ENCODE measurements at regions not wholly inside any gene's neighbourhood (a gene's known extent, or its start where the extent isn't known, plus 50 kb on each side); places are given as distances from the start of the nearest gene placed in this dataset.

DNA sequence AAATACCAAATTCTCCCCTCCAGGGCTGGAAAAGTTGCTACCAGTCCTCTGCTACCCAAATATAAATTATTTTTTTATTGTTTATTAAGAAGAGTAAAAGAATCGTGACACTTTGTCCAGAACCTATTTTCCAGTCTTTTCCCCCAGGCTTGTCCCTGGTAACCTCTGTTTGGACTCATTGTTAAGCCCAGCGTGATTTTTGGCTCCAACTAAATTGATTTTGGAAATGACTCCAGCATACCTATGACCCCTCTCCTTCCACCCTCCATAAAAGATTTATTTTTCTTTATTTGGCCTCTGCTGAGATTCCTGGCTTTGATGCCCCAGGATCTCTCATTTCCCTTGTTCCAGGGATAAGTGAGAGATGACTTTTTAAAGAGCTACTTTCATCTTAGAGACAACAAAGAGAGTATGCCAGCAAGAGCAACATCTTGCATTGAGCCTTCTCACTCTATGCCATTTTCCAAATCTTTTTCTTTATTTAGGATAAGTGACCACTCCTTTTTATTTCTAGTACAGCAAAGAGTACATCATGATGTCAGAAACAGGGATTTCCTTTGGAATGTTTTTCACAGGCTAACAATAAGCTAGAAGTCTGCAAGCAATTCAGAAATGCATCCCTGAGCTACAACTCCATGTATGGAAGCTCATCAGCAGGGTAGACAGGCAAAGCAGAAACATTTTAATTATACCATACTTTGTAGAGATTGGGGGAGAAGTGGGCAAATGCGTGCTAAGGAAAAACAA is 75.8 kb downstream of the DAD1 start:
- DNase-seq (ENCODE audit: extremely low read depth, low read depth, low spot score) = no peak

DNA sequence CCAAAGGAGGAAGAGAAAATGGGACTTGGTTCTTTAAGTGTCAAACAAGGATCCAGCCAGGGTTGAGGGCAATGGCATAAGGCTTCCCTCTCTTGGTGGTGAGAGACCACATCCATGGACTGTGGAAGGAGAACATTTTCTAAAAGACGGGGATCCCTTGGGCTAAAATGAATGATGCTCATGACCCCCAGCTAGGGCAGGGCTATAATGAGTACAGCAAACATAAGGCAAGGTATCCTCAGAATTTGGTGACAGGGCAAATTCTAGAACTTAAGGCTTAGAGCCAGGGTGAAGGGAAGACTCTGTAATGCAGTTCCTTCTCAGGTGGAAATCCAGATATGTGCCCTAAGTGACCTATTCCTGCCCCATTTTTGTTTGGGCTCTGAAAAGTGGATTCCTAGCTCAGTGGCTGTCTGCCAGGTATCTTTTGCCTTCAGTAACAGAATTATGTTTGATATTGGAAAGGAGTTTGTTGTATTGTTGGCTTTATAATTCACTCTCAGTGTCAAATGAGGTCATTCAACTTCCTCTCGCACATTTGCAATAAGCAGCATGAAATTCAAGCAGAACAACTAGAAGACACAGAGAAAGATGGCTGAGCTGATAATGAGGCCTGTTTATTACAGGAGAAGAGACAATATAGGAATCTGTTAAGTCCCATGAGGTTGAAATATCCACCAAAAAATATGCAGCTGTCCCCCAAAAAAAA is 76.8 kb downstream of the DAD1 start:
- no peak for DNase-seq (ENCODE audit: extremely low read depth, low read depth, low spot score)

DNA sequence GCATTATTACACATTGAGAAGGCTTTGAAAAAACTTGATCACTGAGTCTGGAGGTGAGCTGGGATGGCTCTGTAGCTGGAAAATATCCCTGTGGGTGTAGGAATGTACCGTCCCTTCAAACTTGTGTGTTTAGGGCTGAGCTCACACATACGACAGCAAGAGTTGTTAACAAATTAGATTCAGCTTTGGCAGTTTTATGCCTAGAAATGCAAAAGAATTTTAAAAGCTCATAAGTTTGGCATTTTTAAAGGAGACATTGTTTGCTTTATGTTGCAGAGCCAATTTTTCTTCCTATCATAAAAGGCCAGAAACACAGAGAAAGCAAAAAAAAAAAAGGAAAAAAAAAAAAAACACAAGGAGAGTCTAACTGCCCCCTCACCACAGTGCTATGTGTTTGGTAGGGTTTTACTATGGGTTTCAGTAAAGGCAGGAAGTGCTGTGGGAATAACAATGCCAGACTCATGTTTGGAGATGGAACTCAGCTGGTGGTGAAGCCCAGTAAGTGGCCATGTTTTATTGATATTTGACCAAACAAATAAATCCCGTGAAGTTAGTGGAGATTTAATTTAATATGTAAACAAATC is 78.4 kb downstream of the DAD1 start:
- DNase-seq (ENCODE audit: extremely low read depth, low read depth, low spot score) = no peak

DNA sequence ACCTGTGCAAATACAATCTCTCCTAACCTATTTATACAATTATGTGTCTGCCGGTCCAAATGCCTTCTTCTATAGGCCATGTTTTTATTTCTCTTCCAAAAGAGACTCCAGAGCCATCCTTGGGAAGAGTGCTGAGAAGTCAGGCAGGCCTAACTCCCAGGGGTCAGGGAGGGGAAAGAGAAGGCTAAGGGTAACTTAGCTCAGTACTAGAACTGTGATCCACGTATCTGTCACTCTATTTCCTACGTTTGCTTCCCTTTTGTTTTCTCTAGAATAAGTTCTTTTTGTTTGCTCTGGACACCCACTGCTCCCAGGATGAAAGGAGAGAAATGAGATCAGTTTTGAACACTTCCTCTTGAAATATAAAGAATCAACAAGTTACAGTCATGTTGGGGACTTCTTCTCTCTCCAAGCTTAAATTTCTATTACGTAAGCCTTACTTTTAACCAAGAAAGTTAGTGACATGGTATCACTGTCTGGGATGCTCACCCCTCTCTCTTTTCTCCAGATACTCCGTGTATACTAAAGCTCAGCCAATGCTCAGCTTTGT is 79.2 kb downstream of the DAD1 start:
- no peak for DNase-seq (ENCODE audit: extremely low read depth, low read depth, low spot score)

DNA sequence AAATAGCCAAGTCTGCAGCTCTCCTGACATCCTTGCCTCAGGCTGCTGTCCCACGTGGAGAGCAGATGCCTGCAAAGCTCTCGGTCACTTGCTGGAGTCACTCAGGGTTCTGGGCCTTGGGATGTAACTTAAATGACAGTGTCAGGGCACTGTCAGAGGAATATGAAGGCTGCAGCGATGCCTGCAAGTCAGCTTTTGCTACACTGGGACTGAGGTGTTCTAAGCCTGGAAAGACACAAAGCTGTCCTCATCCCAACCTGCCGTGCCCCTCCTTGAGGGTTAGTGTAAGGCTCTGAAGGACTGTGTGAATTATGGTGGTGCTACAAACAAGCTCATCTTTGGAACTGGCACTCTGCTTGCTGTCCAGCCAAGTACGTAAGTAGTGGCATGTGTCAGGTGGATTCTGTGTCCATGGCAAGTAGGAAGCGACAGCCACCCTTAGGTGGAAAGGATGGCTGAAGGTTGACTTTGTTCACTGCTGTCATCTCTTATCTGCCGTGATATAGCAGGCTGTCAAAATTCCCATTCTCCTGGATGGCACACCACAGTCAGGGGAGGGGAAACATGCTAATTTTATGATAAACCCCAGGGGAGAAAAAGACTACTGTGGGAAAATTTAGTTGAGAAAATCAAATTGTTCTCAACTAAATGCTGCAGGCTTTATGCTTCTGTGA is 79.9 kb downstream of the DAD1 start:
- no peak for DNase-seq (ENCODE audit: extremely low read depth, low read depth, low spot score)

DNA sequence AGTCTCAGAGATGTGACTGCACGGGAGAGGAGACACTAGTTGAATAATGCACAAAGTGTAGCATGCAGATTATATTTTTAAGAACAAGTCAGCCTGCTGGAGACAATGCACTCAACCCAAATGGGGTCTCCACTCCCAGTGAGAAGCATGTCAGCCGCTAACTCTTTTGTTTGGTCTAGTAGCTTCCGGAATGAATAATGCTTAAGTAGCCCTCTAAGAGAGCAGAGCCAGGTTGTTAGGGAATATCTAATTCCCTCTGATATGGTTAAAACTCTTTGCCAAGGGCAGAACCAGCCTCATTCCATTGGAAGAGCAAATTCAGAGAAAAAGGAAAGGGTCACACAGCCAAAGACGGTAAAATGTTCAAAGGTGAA is 80.4 kb downstream of the DAD1 start:
- DNase-seq (ENCODE audit: extremely low read depth, low read depth, low spot score) = no peak

DNA sequence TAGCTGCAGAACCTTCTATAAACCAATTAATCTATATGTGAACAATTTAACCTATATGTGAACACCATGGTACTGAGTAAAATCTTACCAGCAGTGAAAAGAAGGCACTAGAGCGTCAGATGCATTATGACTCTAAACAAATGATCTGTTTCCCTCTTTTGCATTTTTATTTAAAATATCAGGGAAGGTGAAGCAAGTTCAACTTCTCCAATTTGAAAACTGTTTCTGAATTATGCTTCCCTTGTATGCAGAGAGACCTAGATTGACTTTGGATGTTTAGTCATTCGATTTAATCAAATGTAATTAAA is 80.9 kb downstream of the DAD1 start:
- DNase-seq (ENCODE audit: extremely low read depth, low read depth, low spot score) = no peak

DNA sequence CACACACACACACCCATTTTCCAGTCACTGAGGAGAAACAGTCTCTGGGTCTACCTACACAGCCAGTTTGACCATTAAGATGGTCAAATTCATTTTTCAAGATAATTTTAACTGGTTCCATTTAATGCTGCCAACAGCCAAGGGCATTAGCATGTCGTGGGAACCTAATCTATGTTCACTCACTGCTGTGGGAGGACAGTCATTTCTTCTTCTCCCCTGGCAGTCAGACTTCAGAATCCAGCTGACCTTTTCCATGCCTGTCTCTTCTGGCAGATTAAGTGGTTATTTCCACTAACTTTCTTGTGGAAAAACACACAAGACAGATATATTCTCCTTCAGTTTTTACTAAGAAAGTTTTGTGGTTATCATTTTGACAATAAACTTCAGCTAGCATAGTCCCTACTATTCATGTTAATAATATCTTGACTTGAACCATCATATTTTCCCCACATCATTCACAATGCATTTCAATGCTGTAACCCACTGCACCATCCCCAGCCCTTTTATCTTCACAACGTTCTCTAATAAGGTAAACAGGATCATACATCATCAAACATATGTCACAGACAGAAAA is 82.2 kb downstream of the DAD1 start:
- no peak for DNase-seq (ENCODE audit: extremely low read depth, low read depth, low spot score)

DNA sequence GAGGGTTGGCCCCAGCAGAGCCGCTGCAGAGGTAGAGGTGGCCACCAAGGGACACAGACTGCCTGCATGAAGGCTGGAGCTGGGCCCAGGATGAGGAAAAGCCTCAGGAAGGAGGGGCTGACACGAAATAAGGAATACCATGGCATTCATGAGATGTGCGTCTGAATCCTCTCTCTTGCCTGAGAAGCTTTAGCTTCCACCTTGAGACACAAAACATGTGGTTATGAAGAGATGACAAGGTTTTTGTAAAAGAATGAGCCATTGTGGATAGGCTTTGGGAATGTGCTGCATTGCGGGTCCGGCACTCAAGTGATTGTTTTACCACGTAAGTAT is 82.7 kb downstream of the DAD1 start:
- no peak for DNase-seq (ENCODE audit: extremely low read depth, low read depth, low spot score)

DNA sequence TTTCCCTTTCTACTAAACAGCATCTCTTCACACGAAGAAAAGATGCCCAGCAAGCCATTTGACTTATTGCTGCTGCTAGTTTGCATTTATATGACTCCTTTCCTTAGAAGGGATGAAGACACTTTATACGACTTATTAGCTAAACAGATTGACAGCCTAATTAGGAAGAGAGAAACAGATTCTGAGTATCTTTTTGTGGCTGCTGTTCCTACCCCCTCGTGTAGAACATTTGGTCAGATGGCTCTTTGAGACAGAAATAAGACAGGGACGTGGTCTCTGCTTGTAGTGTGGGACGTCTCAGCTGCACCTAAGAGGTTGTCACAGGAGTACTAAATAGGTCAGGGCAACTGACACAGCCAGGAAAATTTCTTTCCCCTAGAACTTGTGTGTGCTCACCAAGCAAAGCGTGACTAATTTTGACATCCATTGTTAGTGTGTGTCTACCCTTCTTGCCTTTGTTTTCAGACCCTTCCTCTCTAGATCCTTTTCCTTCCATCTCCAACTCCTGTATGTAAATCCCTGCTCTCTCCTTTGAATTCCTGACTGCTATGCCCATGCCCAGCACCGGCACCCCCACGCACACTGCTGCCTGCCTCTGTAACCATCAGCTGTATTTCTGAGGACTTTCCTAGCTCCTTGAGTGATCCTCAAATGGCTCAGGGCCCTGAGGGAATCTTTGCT is 83.2 kb downstream of the DAD1 start:
- DNase-seq (ENCODE audit: extremely low read depth, low read depth, low spot score) = no peak

DNA sequence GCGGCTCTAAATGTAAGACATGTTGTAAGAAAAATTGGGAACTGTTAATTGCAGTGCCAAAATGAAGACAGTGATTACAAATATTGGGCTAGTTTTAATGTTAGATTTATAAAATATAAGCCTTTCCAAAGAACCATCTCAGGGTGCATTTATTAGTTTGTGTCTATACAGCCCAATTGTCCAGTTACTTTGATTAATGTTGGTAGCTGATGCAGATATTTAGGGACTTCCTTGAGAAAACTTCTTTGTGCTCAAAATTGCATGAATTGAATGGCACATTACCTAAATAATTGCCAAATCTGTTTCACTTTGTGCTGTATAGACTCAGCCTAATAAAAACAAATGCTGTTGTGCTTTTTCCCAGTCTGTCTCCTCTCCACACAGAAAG is 83.7 kb downstream of the DAD1 start:
- DNase-seq (ENCODE audit: extremely low read depth, low read depth, low spot score) = no peak

DNA sequence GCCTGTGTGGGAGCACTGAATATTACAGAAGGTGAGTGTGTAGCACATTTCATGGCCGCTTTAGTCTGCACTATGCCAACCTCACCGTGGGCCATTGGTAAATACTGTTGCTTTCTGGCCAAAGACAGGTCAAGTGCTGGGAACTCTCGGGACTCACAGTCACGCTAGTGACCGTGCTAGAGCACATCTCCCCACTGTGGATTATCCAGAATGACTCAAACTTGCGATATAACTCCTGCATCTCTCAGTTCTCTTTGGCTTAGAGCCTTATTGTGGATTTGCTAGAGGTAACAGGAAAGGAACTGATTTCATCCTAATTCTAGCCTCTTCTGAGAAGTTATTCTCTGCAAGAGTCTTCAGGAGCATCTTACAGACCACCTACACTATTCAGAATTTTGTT is 86.5 kb downstream of the DAD1 start:
- no peak for DNase-seq (ENCODE audit: extremely low read depth, low read depth, low spot score)

DNA sequence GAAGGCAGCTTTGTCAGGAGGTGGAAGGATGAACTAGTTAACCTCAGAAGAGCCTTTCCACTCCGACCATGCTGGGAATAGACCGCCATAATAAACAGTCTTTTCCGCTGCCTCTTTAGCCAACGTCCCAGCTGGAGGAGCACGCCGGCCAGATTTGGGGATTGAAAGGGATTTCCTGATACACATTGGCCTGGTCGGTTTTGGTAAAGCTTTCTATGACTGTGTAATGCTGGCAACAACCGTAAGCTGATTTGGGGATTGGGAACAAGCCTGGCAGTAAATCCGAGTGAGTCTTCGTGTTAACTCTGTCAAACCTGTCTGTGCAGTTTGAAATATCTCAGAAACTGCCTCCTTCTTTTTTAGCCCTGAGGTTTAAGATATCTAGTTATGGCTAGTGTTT is 87.0 kb downstream of the DAD1 start:
- no peak for DNase-seq (ENCODE audit: extremely low read depth, low read depth, low spot score)

DNA sequence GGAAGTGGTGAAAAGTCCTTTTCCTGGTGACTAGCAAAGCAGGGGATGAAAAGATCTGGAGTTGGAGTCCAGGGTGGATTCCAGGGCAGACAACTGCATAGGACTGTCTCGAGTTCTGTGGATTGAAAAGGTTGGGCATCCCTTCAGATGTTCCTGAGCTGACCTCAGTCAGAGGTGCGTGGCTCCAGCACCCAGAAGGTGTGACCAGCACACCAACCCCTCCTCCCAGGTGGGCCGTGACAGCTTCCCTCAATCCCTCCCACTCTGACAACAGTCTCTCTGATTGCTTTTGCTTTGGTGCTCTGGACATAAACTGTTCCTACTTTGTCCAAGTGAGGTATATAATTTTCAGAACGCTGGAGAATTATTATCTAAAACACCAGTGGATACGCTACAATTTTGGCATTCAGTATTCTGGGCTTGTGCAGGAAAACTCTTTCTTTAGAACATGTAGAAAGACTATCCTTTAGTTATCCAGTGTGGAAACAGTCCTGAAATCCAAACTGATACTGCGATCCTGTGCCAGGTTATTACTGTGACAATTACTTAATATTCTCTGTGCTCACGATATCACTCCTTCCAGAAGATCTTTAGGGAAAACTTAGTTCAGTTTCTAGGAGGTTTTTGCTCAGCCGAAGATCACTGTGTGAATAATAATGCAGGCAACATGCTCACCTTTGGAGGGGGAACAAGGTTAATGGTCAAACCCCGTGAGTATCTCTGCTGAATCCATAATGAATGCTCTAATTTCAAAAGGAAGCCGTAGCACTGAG is 87.9 kb downstream of the DAD1 start:
- DNase-seq (ENCODE audit: extremely low read depth, low read depth, low spot score) = no peak

DNA sequence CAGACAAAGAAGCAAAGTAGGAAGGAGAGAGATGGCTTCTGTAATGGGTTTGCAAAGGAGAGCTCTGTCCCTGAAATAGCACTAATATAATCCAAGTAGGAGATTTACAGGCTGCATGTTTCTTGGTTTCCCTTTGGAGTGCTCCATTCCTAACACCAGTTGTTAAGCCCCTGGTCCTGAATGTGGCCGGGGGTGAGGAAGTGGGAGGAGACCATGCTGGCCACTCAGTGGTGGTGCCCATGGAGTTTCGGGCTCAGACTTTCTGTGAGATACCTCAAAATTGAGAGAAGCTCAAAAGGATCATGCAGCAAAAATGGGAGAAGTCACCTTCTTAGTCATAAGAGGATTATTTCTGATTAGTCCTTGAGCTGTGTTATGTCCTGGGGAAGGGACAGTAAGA is 88.5 kb downstream of the DAD1 start:
- DNase-seq (ENCODE audit: extremely low read depth, low read depth, low spot score) = no peak

DNA sequence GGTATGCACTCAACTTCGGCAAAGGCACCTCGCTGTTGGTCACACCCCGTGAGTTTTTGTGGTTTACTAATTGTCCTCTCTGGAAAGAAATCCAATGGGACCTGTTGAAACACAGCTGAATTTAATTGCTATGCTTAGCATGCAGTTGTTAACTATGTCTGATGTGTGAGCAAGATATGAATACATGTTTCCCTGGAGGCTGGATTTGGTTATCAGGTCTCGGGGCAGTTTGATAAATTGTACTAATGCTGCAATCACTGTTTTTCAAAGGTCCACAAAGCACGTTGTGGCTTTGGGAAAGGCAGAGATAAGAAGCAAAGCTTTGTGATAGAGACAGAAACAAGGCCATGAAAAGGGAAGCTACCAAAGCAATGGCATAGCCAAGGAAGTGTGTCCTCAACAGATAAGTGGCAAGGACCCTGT is 91.3 kb downstream of the DAD1 start:
- no peak for DNase-seq (ENCODE audit: extremely low read depth, low read depth, low spot score)

DNA sequence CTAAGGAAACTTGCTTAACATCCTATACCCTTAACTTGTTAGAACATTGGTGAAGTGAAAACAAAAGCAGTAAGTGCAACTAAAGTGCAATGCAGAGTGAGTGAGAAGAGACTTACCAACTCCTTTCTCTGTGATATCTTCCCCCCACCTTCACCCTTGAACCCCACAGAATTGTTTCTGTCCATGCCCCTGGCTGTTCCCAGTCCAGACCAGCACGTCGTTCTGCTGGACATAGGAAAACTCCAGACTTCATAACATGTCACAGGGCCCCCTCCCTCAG is 91.9 kb downstream of the DAD1 start:
- no peak for DNase-seq (ENCODE audit: extremely low read depth, low read depth, low spot score)

DNA sequence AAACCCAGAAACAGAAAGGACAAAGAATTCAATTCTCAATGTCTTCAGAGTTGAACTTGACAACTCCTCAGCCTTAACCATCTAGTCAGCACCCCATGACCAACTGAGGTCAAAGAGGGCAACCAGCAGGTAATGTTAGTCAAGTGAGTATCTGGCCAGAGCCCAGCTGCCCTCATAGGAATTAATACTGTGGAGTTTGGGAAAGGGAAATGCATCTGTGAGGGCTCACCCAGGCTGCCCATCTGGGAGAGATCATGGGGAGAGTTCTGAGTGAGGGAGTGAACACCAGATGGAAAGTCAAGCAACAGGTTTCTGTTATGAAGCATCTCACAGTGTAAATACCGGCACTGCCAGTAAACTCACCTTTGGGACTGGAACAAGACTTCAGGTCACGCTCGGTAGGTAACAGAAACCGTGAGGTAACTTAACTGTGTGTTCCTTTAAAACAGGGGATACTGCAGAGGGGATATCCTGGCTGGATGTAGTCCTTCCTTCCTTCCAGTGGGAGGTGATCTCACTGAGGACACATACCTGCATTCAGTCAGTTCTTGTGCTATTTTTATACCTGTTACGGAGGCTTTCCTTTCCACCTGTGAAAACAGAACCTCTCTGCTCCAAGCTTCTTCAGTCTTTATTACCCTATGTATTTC is 94.4 kb downstream of the DAD1 start:
- DNase-seq (ENCODE audit: extremely low read depth, low read depth, low spot score) = no peak

DNA sequence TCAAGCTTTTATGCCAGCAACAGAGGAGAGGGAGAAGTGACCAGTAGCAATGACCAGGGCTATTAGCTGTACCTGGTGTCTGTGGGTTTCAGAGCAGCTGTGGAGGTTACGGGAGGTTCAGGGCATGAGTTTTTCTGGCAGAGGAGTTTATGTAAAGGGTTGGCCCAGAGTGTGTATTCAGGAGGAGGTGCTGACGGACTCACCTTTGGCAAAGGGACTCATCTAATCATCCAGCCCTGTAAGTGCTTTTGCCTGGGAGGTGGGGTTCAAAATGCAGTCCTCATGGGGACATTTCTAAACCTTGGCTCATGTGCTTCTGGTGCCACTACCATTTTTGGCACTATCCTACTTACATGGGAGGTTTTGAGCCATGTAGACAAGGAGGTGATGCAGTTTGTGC is 95.3 kb downstream of the DAD1 start:
- DNase-seq (ENCODE audit: extremely low read depth, low read depth, low spot score) = no peak
